HL-60/S4 treated with retinoic acid at 250 ng/mL for 4 days and 3 days (cell line): ENCODE measurements at regions not wholly inside any gene's neighbourhood (a gene's known extent, or its start where the extent isn't known, plus 50 kb on each side); places are given as distances from the start of the nearest gene placed in this dataset.

ENCODE experiments used
- in situ Hi-C: fragments of 300-500 bp; cut with MboI; formaldehyde crosslinking; loops from 2 replicates; pipeline ENCODE4 v1.7.0; 2022; ENCODE audit warnings: low sequenced_read_pairs

DNA sequence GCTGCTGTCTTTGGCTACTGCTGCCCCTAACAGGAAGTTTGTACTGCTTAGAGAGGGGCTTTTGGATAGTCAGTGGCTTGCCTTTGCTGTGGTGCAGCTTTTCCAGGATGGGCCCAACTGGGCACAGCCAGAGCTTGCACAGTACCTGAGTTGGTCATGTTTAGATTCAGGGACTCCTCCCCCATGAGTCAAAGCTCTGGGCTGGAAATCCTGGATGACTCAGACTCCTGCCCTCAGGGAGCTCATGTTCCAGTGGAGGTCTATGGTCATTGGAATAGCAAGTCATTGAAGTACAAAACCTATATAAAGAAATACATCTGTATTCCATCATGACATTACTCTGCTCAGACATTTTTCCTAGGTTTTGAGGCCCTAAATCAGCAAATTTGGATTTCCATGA, 66.7 kb upstream of the PJA1 start:
- in situ Hi-C loops = no loop called here

DNA sequence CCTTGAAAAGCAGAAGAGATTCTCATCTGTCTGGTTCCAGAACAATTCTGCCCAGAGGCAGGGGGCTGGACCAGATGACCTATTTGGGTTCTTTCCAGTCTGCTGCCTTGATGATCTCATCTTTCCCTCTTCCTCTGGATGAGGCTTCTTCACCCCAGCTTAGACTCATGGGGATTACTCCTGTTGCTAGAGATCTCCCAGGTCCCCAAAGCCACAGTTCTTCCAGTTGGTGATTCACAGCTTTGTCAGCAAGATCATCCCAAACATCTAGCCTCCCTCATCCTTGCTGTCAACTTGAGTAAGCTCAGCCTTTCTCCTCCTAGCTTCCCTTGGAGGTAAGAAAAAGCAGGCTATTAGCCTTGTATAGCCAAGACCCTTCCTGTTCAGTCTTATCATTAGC, 64.2 kb upstream of the PJA1 start:
- in situ Hi-C loops = no loop called here

DNA sequence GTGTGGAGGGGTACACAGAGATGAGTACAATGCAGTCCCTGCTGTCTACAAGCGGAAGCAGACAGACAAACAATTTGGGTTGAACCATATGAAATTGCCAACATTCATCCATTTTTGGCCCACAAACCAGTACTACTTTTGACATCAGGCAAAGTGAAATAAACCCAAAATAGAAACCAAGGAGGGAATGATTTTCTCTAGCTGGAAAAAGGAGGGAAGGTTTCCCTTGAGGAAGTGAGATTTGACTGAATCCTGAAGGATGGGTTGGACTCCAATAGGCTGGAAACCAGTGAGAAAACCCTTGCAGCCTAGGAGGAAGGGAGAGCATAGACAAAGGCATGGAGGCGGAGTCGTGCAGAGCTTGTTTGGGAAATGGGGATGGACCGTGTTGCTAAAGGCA, 63.5 kb upstream of the PJA1 start:
- in situ Hi-C loops = no loop called here

DNA sequence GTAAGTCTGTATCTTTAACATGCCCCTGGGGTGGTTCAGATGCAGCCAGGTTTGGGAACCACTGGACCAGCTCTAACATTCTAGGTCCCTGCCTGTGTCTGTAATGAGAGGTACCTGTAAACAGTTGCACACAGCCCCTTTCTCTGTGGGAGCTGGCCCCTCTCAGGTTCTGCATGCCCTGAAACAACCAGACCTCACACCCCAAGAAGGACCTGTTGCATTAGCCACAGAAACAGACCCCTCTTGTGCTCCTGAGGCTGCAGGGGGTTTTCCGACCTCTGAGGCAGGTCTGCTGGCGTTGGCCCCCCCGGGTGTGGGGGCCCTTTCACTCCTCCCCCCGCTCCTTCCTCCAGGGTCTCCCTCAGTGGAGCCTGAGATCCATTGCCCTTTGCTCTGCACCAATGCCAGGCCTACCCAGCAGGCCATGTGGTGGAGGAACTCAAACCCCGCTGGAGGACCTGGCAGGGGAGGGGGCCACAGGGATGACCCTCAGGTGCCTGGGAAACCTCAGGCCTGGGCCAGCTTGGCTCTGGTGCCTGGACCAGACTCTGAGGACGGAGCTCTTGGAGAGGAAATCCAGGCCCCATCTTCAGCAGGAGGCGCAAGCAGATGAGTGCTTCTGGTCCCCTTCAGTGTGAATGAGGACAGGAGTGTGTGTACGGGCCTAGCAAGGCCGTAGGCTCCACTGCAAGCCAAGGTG, 61.4 kb upstream of the PJA1 start:
- in situ Hi-C loops = no loop called here

DNA sequence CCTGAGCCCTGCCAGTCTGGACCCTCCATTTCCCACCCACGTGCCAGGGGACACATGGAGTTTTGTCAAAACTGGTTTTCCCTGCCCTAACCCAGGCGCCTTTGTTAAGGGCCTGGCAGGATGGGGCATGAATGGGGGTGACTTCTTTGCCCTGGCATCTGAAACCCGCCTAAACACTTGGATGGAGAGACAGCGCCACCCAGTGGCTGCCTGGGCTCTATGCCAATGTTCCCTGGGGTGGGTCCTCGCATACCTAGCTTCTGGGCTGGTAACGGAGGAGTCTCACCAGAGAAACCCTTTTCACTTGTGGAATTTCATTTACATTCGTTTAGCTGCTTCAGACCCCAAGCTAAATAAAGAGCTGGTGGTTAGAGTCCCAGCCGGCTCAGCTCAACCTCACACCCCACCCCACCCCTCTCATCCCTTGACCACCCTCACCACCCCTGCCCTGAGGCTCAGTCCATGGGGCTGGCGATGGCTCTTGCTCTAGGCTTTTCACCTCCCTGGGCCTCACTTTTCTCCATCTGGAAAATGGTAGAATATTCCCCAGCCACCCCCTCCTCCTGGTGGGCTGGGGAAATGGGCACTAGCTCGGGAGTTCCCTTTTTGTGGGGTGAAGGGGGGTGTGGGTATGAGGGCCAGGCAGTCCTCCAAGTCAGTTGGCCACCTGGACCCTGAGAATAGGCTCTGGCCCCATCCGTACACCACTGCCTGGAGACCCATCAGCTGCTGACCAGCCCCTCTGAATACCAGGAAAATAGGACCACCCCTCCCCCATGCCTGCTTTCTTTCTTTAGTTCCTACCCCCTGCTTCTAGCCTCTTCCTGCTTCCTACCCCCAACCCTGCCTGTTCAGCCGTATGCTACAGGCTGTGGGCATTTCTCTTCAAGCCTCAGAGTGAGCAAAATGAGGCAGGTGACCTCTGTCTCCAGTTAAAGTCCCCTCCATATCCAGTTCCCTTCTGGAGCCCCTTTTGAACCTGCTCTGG, 57.1 kb upstream of the PJA1 start:
- in situ Hi-C loops = loop anchor here (25.0 kb wide), 1 partner anchor 385 kb away; the partner anchor contains the start of gene EFNB1

DNA sequence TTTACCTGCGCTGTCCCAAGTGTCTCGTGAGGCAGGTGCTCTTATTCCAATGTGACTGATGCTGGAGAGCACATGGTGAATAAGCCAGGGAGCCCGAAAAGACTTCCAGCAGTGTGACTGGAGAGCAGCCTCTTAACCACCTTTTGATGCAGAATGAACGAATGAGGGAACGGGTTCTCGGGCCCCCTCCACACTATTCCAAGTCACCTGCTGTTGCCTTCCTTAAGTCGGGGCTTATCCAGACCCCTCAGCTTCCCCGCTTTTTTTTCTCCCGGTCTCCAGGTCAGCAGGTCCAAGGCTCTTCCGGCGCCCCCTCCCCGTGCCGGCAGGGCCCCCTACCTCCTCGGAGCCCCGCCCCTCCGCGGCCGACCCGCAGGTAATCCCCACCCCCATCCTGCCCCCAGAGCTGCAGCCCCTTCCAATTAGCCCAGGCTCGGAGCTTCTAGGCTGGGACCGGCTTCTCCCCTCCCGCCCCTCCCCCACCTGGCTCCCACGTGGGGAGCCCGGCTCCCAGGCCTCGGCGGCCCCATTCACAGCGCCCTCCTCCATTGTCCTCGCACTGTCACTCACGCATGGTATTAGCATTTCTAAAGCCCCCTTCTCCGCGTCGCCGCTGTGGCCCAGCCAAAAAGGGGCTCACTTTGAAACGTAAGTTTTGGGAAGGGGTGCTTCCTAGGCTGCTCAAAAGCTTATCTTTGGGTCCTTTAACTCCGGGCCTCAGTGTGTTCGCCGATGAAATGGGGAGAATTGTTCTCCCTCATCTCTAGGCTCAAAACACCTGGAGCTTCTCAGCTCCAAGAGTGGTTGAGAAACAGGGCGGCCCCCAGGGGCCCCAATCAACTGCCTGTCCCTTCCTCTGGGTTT, 56.2 kb upstream of the PJA1 start:
- in situ Hi-C loops = loop anchor here (25.0 kb wide), 1 partner anchor 384 kb away; the partner anchor contains the start of gene EFNB1

DNA sequence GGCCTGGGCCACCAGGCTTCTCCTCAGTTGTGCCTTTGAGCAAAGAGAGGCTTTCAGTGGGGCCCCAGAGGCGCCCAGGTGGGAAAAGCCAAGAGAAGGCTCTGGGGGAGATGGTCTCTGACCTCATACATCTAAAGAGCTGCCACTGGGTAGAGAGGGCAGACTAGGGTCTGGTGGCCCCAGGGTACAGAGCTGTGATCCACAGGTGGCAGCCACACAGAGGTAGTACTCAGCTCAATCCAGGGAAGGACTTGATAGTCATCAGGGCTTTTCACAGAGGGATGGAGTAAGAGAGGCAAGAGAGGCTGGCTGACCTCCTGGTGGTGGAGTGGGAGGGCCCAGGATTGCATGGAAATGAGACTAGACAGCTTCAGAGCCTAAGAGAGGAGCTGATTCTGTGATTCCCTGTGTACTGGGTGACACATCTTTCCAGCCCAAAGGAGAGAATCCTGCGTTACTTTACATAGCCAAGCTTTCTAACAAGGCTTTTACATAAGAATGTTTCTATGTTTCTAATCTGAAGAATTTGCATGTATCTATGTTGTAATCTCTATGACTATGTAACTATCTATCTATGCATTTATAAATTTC, 53.2 kb upstream of the PJA1 start:
- in situ Hi-C loops = loop anchor here (25.0 kb wide), 1 partner anchor 381 kb away; the partner anchor contains the start of gene EFNB1

DNA sequence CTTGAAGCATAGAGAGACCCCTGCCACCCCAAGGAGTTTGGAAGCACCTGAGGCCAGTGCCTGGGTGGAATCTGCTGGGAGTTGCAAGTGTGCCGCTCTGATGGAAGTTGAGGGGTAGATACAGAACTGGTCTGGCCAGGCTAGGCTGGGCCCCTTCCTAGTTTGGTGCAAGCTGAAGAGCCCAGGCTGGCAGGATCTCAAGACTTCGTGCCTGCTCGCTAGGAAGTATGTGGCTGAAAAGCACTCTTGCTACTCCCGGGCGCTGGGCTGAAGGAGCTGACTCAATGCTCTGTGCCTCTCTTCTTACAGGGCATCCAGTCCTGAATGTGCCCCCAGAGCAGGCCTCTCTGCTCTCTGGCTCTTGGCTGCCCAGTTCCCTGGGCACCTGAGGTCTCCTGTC, 51.7 kb upstream of the PJA1 start:
- in situ Hi-C loops = loop anchor here (25.0 kb wide), 1 partner anchor 380 kb away; the partner anchor contains the start of gene EFNB1

DNA sequence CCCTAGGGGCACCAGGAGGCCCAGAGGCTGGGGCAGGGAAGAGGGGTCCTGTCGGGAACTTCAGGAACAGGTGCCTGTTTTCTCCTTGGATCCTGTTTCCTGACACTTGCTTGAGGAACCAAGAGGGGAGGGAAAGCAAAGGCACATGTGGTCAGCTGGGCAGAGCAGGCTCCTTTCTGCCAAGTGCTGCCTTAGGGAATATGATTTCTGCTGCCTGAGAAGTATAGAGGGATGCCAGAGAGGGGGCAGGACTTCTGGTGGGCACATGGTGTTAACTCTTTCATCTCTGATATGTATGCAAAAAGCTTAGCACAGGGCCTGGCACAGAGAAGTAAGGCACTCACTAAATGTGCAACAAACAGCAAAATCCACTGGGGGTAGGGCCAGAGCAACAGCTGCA, 51.2 kb upstream of the PJA1 start:
- in situ Hi-C loops = loop anchor here (25.0 kb wide), 1 partner anchor 379 kb away; the partner anchor contains the start of gene EFNB1

DNA sequence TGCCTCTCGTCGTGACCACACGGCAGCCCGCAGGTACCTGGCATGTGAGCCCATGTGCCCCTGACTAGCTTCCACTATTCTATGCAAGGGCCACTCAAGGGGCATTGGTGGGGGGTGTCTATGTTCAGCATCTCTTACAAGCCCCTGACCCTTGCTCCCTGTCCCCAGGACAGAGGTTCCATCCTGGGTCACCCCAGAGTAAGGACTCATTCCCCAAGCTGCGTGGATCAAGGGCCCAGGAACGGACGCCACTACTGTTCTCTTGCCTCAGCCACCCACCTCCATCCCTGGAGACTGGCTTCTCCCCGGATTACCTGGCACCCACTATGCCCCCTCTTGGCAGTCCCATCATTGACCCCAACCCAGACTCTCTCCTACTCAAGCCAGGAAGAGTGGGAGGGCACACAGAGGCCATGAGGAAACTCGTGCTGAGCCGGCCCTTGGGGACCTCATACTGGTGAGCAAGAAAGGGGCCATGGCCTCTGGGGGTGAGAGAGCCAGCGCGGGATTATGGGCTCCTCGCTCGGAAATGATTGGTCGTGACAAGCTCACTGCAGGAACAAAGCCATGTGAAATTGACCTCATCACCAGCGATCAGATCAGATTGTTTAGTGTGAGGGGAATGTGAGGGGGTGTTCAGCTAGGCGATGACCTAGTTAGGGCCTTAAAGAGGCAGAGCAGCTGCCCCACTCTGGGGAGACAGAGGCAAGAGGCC, 50.1 kb upstream of the PJA1 start:
- in situ Hi-C loops = loop anchor here (25.0 kb wide), 1 partner anchor 378 kb away; the partner anchor contains the start of gene EFNB1
